ENCODE measurements at regions not wholly inside any gene's neighbourhood (a gene's known extent, or its start where the extent isn't known, plus 50 kb on each side); places are given as distances from the start of the nearest gene placed in this dataset.

- TF ChIP-seq CTCF (conservative IDR thresholded peaks at IDR 0.05 in 1 of 2, IDR thresholded peaks at IDR 0.05 in 1 of 2; ENCODE audit: low read depth in 1 of 2, low read length in 2 of 2) = no peak
- TF ChIP-seq EZH2 (IDR thresholded peaks at IDR 0.05; ENCODE audit: low read length, missing control alignments) = no peak
Measured at GRCh38 chr16:9412915-9413264, 321.4 kb downstream of the HAPSTR1 start.

Measured in fibroblast of lung (primary cell).